Loucy (cell line): ENCODE measurements at regions not wholly inside any gene's neighbourhood (a gene's known extent, or its start where the extent isn't known, plus 50 kb on each side); places are given as distances from the start of the nearest gene placed in this dataset.

Source experiments
- H2AFZ ChIP-seq: fragments of 200-600 bp; sonication (generic); 2 replicates; pipeline ENCODE4 v1.6.0; 2016; ENCODE audit warnings: antibody characterized with exemption, mild to moderate bottlenecking, low read length, moderate library complexity
- H3F3A ChIP-seq: fragments of 200-600 bp; 2 replicates; pipeline ENCODE4 v1.6.0; 2016; ENCODE audit warnings: antibody characterized with exemption, low read depth, mild to moderate bottlenecking
- H3K27me3 ChIP-seq: fragments of 200-600 bp; sonication (generic); 2 replicates; pipeline ENCODE4 v1.6.1; 2014; ENCODE audit warnings: low read length, mild to moderate bottlenecking; ENCODE audit not compliant: insufficient read depth, poor library complexity, severe bottlenecking
- H3K36me3 ChIP-seq: fragments of 200-600 bp; sonication (generic); 2 replicates; pipeline ENCODE4 v1.6.1; 2016; ENCODE audit warnings: low read length; ENCODE audit not compliant: insufficient read depth
- H3K4me1 ChIP-seq: fragments of 200-600 bp; sonication (generic); 2 replicates; pipeline ENCODE4 v1.5.1; 2014; ENCODE audit warnings: low read length, mild to moderate bottlenecking; ENCODE audit not compliant: insufficient read depth, poor library complexity, severe bottlenecking
- H3K4me2 ChIP-seq: fragments of 200-600 bp; sonication (generic); 2 replicates; pipeline ENCODE4 v1.6.0; 2014; ENCODE audit warnings: antibody characterized with exemption, low read length, low read depth, mild to moderate bottlenecking; ENCODE audit not compliant: poor library complexity, severe bottlenecking
- H3K4me3 ChIP-seq: fragments of 200-600 bp; sonication (generic); 2 replicates; pipeline ENCODE4 v1.5.1; 2014; ENCODE audit warnings: low read length, mild to moderate bottlenecking, mixed read lengths; ENCODE audit not compliant: poor library complexity, severe bottlenecking
- H3K79me2 ChIP-seq: fragments of 200-600 bp; sonication (generic); 2 replicates; pipeline ENCODE4 v1.6.1; 2014; ENCODE audit warnings: low read length; ENCODE audit not compliant: insufficient read depth
- H3K9ac ChIP-seq: fragments of 200-600 bp; sonication (generic); 2 replicates; pipeline ENCODE4 v1.6.0; 2014; ENCODE audit warnings: mild to moderate bottlenecking, low read depth, low read length, moderate library complexity; ENCODE audit not compliant: poor library complexity, severe bottlenecking
- H3K9me2 ChIP-seq: fragments of 200-600 bp; sonication (generic); replicated peaks from 2 replicates; pipeline ENCODE4 v1.6.1; 2016; ENCODE audit warnings: low read depth, low read length, mixed read lengths
- H3K9me3 ChIP-seq: fragments of 200-600 bp; sonication (generic); 2 replicates; pipeline ENCODE4 v1.6.1; 2014; ENCODE audit warnings: mild to moderate bottlenecking, antibody characterized with exemption, low read length, low read depth; ENCODE audit not compliant: insufficient read depth
- H4K20me1 ChIP-seq: fragments of 200-600 bp; sonication (generic); 2 replicates; pipeline ENCODE4 v1.6.0; 2014; ENCODE audit warnings: antibody characterized with exemption, low read length, mild to moderate bottlenecking; ENCODE audit not compliant: insufficient read depth, poor library complexity, severe bottlenecking
- EZH2phosphoT487 ChIP-seq: fragments of 200-600 bp; IDR thresholded peaks from 2 replicates; pipeline ENCODE4 v1.6.1; 2018; ENCODE audit warnings: antibody characterized with exemption, mild to moderate bottlenecking, moderate library complexity, borderline replicate concordance
- TF ChIP-seq, protein P1 (sequence below): fragments of 200-600 bp; sonication (generic); conservative IDR thresholded peaks from 2 replicates; pipeline ENCODE4 v1.5.1; 2014; ENCODE audit warnings: mild to moderate bottlenecking, antibody characterized with exemption, low read length

DNA sequence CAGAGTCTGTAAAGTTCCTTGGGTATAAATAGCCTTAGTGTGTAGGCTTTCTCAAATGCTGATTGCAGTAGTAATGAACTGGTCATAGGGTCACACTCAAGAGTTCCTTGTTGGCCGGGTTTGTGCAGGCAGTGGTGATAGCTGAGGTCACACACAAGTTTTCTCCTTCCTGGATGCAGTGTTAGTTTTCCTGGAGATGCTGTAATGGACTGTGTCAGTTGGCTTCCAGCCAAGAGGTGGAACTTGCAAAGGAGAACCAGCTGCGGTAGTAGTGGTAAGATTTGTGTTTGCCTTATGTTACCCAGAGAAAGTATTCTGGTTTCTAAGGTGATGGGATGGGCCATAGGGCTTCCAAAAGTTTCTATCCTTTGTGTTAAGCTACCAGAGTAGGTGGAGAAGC is 409.8 kb upstream of the FRG1 start:
- H3K9me2 ChIP-seq: no peaks in the 10 kb centered on the region
- no peaks in the 10 kb centered on the region for H3K4me1 ChIP-seq
- TF ChIP-seq, protein P1, sequence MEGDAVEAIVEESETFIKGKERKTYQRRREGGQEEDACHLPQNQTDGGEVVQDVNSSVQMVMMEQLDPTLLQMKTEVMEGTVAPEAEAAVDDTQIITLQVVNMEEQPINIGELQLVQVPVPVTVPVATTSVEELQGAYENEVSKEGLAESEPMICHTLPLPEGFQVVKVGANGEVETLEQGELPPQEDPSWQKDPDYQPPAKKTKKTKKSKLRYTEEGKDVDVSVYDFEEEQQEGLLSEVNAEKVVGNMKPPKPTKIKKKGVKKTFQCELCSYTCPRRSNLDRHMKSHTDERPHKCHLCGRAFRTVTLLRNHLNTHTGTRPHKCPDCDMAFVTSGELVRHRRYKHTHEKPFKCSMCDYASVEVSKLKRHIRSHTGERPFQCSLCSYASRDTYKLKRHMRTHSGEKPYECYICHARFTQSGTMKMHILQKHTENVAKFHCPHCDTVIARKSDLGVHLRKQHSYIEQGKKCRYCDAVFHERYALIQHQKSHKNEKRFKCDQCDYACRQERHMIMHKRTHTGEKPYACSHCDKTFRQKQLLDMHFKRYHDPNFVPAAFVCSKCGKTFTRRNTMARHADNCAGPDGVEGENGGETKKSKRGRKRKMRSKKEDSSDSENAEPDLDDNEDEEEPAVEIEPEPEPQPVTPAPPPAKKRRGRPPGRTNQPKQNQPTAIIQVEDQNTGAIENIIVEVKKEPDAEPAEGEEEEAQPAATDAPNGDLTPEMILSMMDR: no peak
- TF ChIP-seq EZH2phosphoT487: no peak
- no peak overlapping the region for H3K9ac ChIP-seq
- no peak overlapping the region for H2AFZ ChIP-seq
- H3K9me3 ChIP-seq: peaks cover 20% of the 10 kb centered on the region; the same call in 1 of the 2 replicates
- H4K20me1 ChIP-seq: no peaks in the 10 kb centered on the region
- H3F3A ChIP-seq: no peaks in the 10 kb centered on the region
- H3K27me3 ChIP-seq: no peaks in the 10 kb centered on the region
- H3K36me3 ChIP-seq: no peaks in the 10 kb centered on the region
- H3K4me2 ChIP-seq: no peak overlapping the region
- H3K4me3 ChIP-seq: no peak overlapping the region
- H3K79me2 ChIP-seq: no peaks in the 10 kb centered on the region

DNA sequence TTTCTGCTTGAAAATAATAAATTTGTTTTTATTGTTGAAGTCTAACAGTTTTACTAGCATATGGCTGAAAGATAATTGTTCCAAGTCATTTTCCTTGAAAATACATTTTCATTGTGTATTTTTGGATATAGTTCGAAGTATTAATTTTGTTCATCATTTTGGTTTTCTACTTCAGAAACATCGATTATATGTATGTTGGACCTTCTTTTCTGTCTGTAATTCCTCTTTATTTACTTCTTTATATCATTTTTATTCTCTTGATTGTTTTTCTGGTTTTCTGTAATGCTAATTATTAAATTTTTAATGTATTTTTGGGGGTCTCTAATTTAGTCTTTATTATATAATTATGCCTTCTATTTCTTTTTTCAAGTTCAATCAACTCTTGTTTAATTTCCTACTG is 407.1 kb upstream of the FRG1 start:
- H3K27me3 ChIP-seq: no peaks in the 10 kb centered on the region
- no peaks in the 10 kb centered on the region for H3K9me2 ChIP-seq
- H3K4me3 ChIP-seq: no peak overlapping the region
- no peaks in the 10 kb centered on the region for H3K4me1 ChIP-seq
- H3K9me3 ChIP-seq: peaks cover 9% of the 10 kb centered on the region; the same call in 1 of the 2 replicates
- H3K79me2 ChIP-seq: no peaks in the 10 kb centered on the region
- H3F3A ChIP-seq: no peaks in the 10 kb centered on the region
- H3K4me2 ChIP-seq: no peak overlapping the region
- no peak overlapping the region for H3K9ac ChIP-seq
- H3K36me3 ChIP-seq: no peaks in the 10 kb centered on the region
- H2AFZ ChIP-seq: no peak overlapping the region
- no peaks in the 10 kb centered on the region for H4K20me1 ChIP-seq
- no peak for TF ChIP-seq EZH2phosphoT487
- TF ChIP-seq, protein P1: no peak

DNA sequence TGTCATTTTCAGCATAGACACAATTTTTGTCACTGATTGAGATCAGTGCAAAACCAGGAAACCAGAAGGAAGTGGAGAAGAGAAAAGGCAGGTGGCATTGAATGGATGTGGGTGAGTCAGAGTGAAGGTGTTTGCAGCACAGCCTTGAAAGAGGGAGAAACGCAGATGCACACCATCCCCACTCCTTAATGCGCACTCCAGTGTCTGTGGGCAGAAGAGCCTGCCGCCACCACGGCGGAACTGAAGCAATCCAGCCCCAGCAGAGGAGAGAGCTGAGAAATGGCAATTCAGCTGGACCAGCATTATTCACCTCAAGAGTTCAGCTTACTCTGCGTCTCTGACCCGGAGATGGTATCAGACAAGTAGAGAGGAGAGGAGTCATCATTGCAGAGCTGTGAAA is 393.1 kb upstream of the FRG1 start:
- no peaks in the 10 kb centered on the region for H3K79me2 ChIP-seq
- H3K4me3 ChIP-seq: no peak overlapping the region
- no peak overlapping the region for H3K9ac ChIP-seq
- no peak overlapping the region for H3K4me2 ChIP-seq
- no peaks in the 10 kb centered on the region for H3K9me3 ChIP-seq
- no peaks in the 10 kb centered on the region for H3K36me3 ChIP-seq
- TF ChIP-seq, protein P1: no peak
- no peak for TF ChIP-seq EZH2phosphoT487
- no peak overlapping the region for H2AFZ ChIP-seq
- H4K20me1 ChIP-seq: no peaks in the 10 kb centered on the region
- H3K4me1 ChIP-seq: no peaks in the 10 kb centered on the region
- no peaks in the 10 kb centered on the region for H3K27me3 ChIP-seq
- H3K9me2 ChIP-seq: no peaks in the 10 kb centered on the region
- no peaks in the 10 kb centered on the region for H3F3A ChIP-seq
